Gastroesophageal sphincter (tissue), 3 donors: ENCODE measurements at regions not wholly inside any gene's neighbourhood (a gene's known extent, or its start where the extent isn't known, plus 50 kb on each side); places are given as distances from the start of the nearest gene placed in this dataset.

Experiments used
- CTCF ChIP-seq, 4 experiments: fragments of 200-600 bp in 2 of 4; fragments of 450-650 bp in 2 of 4; sonication (generic) in 1 of 4; IDR thresholded peaks; one replicate each; pipeline ENCODE4 v1.5.1; 2017 to 2019; ENCODE audit warnings: antibody characterized with exemption in 4 of 4, mild to moderate bottlenecking in 2 of 4, moderate library complexity in 2 of 4
- POLR2A ChIP-seq, 2 donors: fragments of 450-650 bp; IDR thresholded peaks; one replicate each; pipeline ENCODE4 v1.6.1; 2017; ENCODE audit warnings: antibody characterized with exemption in 2 of 2, mild to moderate bottlenecking in 2 of 2, moderate library complexity in 1 of 2

- TF ChIP-seq CTCF (IDR thresholded peaks at IDR 0.05) (no peak), POLR2A (IDR thresholded peaks at IDR 0.05) (no peak)
These were observed 1202.8 kb downstream of the ROBO2 start for GRCh38 chr3:78242724-78243123.
